ENCODE measurements at regions not wholly inside any gene's neighbourhood (a gene's known extent, or its start where the extent isn't known, plus 50 kb on each side); places are given as distances from the start of the nearest gene placed in this dataset.

DNA sequence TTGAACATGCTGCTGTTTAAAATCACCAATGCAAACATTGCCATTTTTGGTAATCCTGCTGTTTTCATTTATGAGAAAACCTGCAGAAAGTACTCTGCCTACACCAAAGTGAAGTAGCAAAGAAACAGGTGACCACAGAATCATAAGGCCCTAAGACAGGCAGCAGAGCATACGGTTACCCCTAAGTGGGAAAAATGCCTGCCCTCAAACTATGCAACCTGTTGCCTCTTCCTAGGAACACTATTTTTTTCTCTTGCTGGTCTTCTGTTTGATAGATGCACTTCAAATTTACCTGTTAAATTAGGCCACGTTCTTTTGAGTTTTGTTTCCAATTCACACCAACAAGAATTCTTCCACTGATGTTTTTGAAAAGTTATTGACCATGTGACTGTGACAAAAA lies 89.5 kb upstream of the RAB4A start:
- Histone ChIP-seq H3K4me3 (ENCODE audit: low read depth in 2 of 2, low read length in 2 of 2) (no peak overlapping the region), H3K27me3 (ENCODE audit: control insufficient read depth, insufficient read depth, low read length) (no peaks in the 10 kb centered on the region), H3K4me1 (ENCODE audit: control insufficient read depth, insufficient read depth, low read length) (no peaks in the 10 kb centered on the region), H3K9me3 (ENCODE audit: control insufficient read depth, insufficient read depth, low read depth, low read length) (no peaks in the 10 kb centered on the region), H3K27ac (ENCODE audit: low read length) (no peak overlapping the region), H3K36me3 (ENCODE audit: control insufficient read depth, insufficient read depth, low read length) (no peaks in the 10 kb centered on the region)
- in situ Hi-C loops (cut with HindIII; ENCODE audit: low pct_unique_long_range_greater_than_20kb, low sequenced_read_pairs), result no loop called here
- no TSS peak for BruUV-seq (replicated peaks)
- no peak for DNase-seq (ENCODE audit: low read depth, low spot score)
- ATAC-seq, result no peak
- CTCF ChIA-PET, result no interaction called here
- intact Hi-C loops (cut with micrococcal nuclease; ENCODE audit: unreplicated experiment), result no loop called here
- POLR2A ChIA-PET, result no interaction called here
- TF ChIP-seq SIN3A (IDR thresholded peaks at IDR 0.05; ENCODE audit: borderline replicate concordance, insufficient read depth, low read depth, low read length), result no peak
- TF ChIP-seq, protein P1, sequence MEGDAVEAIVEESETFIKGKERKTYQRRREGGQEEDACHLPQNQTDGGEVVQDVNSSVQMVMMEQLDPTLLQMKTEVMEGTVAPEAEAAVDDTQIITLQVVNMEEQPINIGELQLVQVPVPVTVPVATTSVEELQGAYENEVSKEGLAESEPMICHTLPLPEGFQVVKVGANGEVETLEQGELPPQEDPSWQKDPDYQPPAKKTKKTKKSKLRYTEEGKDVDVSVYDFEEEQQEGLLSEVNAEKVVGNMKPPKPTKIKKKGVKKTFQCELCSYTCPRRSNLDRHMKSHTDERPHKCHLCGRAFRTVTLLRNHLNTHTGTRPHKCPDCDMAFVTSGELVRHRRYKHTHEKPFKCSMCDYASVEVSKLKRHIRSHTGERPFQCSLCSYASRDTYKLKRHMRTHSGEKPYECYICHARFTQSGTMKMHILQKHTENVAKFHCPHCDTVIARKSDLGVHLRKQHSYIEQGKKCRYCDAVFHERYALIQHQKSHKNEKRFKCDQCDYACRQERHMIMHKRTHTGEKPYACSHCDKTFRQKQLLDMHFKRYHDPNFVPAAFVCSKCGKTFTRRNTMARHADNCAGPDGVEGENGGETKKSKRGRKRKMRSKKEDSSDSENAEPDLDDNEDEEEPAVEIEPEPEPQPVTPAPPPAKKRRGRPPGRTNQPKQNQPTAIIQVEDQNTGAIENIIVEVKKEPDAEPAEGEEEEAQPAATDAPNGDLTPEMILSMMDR (IDR thresholded peaks at IDR 0.05), result no peak
- no peak for TF ChIP-seq TCF7L2 (IDR thresholded peaks at IDR 0.05; ENCODE audit: low read depth, low read length)
- no peak for TF ChIP-seq POLR2AphosphoS5 (IDR thresholded peaks at IDR 0.05; ENCODE audit: low read depth, low read length)
- TF ChIP-seq, protein P2, sequence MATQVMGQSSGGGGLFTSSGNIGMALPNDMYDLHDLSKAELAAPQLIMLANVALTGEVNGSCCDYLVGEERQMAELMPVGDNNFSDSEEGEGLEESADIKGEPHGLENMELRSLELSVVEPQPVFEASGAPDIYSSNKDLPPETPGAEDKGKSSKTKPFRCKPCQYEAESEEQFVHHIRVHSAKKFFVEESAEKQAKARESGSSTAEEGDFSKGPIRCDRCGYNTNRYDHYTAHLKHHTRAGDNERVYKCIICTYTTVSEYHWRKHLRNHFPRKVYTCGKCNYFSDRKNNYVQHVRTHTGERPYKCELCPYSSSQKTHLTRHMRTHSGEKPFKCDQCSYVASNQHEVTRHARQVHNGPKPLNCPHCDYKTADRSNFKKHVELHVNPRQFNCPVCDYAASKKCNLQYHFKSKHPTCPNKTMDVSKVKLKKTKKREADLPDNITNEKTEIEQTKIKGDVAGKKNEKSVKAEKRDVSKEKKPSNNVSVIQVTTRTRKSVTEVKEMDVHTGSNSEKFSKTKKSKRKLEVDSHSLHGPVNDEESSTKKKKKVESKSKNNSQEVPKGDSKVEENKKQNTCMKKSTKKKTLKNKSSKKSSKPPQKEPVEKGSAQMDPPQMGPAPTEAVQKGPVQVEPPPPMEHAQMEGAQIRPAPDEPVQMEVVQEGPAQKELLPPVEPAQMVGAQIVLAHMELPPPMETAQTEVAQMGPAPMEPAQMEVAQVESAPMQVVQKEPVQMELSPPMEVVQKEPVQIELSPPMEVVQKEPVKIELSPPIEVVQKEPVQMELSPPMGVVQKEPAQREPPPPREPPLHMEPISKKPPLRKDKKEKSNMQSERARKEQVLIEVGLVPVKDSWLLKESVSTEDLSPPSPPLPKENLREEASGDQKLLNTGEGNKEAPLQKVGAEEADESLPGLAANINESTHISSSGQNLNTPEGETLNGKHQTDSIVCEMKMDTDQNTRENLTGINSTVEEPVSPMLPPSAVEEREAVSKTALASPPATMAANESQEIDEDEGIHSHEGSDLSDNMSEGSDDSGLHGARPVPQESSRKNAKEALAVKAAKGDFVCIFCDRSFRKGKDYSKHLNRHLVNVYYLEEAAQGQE (IDR thresholded peaks at IDR 0.05; ENCODE audit: insufficient read depth in 1 of 2, low read depth in 2 of 2, low read length in 1 of 2), result no peak

GRCh38 chr1:229183588-229183987 lies 87.3 kb upstream of the RAB4A start:
- Histone ChIP-seq H3K36me3 (ENCODE audit: control insufficient read depth, insufficient read depth, low read length) (no peaks in the 10 kb centered on the region), H3K9me3 (ENCODE audit: control insufficient read depth, insufficient read depth, low read depth, low read length) (no peaks in the 10 kb centered on the region), H3K4me1 (ENCODE audit: control insufficient read depth, insufficient read depth, low read length) (no peaks in the 10 kb centered on the region), H3K27me3 (ENCODE audit: control insufficient read depth, insufficient read depth, low read length) (no peaks in the 10 kb centered on the region), H3K27ac (ENCODE audit: low read length) (no peak overlapping the region), H3K4me3 (ENCODE audit: low read depth in 2 of 2, low read length in 2 of 2) (no peak overlapping the region)
- DNase-seq (ENCODE audit: low read depth, low spot score) (no peak), ATAC-seq (no peak)
- POLR2A ChIA-PET, result no interaction called here
- TF ChIP-seq, protein P2 (IDR thresholded peaks at IDR 0.05; ENCODE audit: insufficient read depth in 1 of 2, low read depth in 2 of 2, low read length in 1 of 2), result no peak
- TF ChIP-seq POLR2AphosphoS5 (IDR thresholded peaks at IDR 0.05; ENCODE audit: low read depth, low read length) (no peak), TCF7L2 (IDR thresholded peaks at IDR 0.05; ENCODE audit: low read depth, low read length) (no peak), SIN3A (IDR thresholded peaks at IDR 0.05; ENCODE audit: borderline replicate concordance, insufficient read depth, low read depth, low read length) (no peak)
- TF ChIP-seq, protein P1 (IDR thresholded peaks at IDR 0.05), result no peak
- in situ Hi-C loops (cut with HindIII; ENCODE audit: low pct_unique_long_range_greater_than_20kb, low sequenced_read_pairs) (no loop called here), intact Hi-C loops (cut with micrococcal nuclease; ENCODE audit: unreplicated experiment) (no loop called here)
- CTCF ChIA-PET, result no interaction called here
- no TSS peak for BruUV-seq (replicated peaks)

All from Panc1 (cell line).